SU-DHL-6 (cell line): ENCODE measurements at regions not wholly inside any gene's neighbourhood (a gene's known extent, or its start where the extent isn't known, plus 50 kb on each side); places are given as distances from the start of the nearest gene placed in this dataset.

Source experiments
- H2AFZ ChIP-seq: fragments of 200-600 bp; sonication (generic); 2 replicates; pipeline ENCODE4 v1.6.1; 2014; ENCODE audit warnings: low read depth, mild to moderate bottlenecking, moderate library complexity, mixed read lengths, antibody characterized with exemption, low read length; ENCODE audit not compliant: severe bottlenecking
- H3F3A ChIP-seq: fragments of 200-600 bp; shearing (Covaris generic); 2 replicates; pipeline ENCODE4 v1.6.0; 2016; ENCODE audit warnings: antibody characterized with exemption, mild to moderate bottlenecking; ENCODE audit not compliant: insufficient read depth
- H3K27ac ChIP-seq: fragments of 200-600 bp; sonication (generic); 2 replicates; pipeline ENCODE4 v1.5.1; 2016; ENCODE audit warnings: low read depth, mild to moderate bottlenecking, low read length, moderate library complexity, mixed read lengths
- H3K27me3 ChIP-seq: fragments of 200-600 bp; sonication (generic), shearing (Covaris generic); 2 replicates; pipeline ENCODE4 v1.6.0; 2014; ENCODE audit warnings: mild to moderate bottlenecking, low read length
- H3K36me3 ChIP-seq: fragments of 200-600 bp; sonication (generic); 2 replicates; pipeline ENCODE4 v1.6.1; 2014; ENCODE audit warnings: mild to moderate bottlenecking, low read length, mixed read lengths
- H3K4me2 ChIP-seq: fragments of 300-600, 200-600 bp; shearing (Covaris generic), sonication (generic); 2 replicates; pipeline ENCODE4 v1.6.0; 2014; ENCODE audit warnings: low read length, low read depth, mild to moderate bottlenecking; ENCODE audit not compliant: poor library complexity, severe bottlenecking
- H3K4me3 ChIP-seq: fragments of 200-600 bp; sonication (generic); 2 replicates; pipeline ENCODE4 v1.5.1; 2014; ENCODE audit warnings: antibody characterized with exemption, low read length, mild to moderate bottlenecking, mixed read lengths; ENCODE audit not compliant: insufficient read depth, poor library complexity, severe bottlenecking
- H3K79me2 ChIP-seq: fragments of 200-600 bp; sonication (generic); 2 replicates; pipeline ENCODE4 v1.6.1; 2014; ENCODE audit warnings: mild to moderate bottlenecking, low read length, moderate library complexity; ENCODE audit not compliant: insufficient read depth
- H3K9ac ChIP-seq: fragments of 200-600 bp; sonication (generic); 2 replicates; pipeline ENCODE4 v1.7.0; 2014; ENCODE audit warnings: mild to moderate bottlenecking, low read length
- H3K9me2 ChIP-seq: fragments of 200-600 bp; sonication (generic); replicated peaks from 2 replicates; pipeline ENCODE4 v1.6.1; 2014; ENCODE audit warnings: low read length; ENCODE audit not compliant: insufficient read depth
- H3K9me3 ChIP-seq: fragments of 200-600 bp; sonication (generic); 2 replicates; pipeline ENCODE4 v1.6.1; 2014; ENCODE audit warnings: low read length, mixed read lengths; ENCODE audit not compliant: insufficient read depth
- H4K20me1 ChIP-seq: fragments of 200-600 bp; sonication (generic); 2 replicates; pipeline ENCODE4 v1.6.1; 2014; ENCODE audit warnings: low read depth, mild to moderate bottlenecking, antibody characterized with exemption, low read length, moderate library complexity, mixed read lengths
- EZH2phosphoT487 ChIP-seq: fragments of 200-600 bp; sonication (generic), shearing (Covaris generic); conservative IDR thresholded peaks from 2 replicates; pipeline ENCODE4 v1.6.1; 2018; ENCODE audit warnings: mild to moderate bottlenecking, antibody characterized with exemption, low read length, moderate library complexity, mixed read lengths
- TF ChIP-seq, protein P1 (sequence below): fragments of 200-600 bp; sonication (generic); IDR thresholded peaks from one replicate; pipeline ENCODE4 v1.5.1; 2017; ENCODE audit warnings: antibody characterized with exemption, mild to moderate bottlenecking, low read length, moderate library complexity; ENCODE audit not compliant: insufficient read depth, poor library complexity, severe bottlenecking

DNA sequence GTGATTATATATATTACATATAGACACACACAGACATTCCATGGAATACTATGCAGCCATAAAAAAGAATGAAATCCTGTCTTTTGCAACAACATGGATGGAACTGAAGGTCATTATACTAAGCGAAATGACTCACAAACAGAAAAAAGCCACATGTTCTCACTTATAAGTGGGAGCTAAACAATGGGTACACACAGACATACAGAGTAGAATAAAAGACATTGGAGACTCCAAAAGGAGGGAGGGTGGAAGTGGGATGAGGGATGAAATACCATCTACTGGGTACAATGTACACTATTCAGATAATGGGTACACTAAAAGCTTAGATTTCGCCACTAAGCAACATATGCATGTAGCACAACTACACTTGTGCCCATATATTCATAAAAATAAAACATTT is 170.0 kb upstream of the RGMB start:
- no peaks in the 10 kb centered on the region for H3K36me3 ChIP-seq
- H3K4me3 ChIP-seq = no peak overlapping the region
- no peaks in the 10 kb centered on the region for H4K20me1 ChIP-seq
- TF ChIP-seq, protein P1, sequence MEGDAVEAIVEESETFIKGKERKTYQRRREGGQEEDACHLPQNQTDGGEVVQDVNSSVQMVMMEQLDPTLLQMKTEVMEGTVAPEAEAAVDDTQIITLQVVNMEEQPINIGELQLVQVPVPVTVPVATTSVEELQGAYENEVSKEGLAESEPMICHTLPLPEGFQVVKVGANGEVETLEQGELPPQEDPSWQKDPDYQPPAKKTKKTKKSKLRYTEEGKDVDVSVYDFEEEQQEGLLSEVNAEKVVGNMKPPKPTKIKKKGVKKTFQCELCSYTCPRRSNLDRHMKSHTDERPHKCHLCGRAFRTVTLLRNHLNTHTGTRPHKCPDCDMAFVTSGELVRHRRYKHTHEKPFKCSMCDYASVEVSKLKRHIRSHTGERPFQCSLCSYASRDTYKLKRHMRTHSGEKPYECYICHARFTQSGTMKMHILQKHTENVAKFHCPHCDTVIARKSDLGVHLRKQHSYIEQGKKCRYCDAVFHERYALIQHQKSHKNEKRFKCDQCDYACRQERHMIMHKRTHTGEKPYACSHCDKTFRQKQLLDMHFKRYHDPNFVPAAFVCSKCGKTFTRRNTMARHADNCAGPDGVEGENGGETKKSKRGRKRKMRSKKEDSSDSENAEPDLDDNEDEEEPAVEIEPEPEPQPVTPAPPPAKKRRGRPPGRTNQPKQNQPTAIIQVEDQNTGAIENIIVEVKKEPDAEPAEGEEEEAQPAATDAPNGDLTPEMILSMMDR = no peak
- no peak for TF ChIP-seq EZH2phosphoT487
- no peaks in the 10 kb centered on the region for H3K9me2 ChIP-seq
- no peaks in the 10 kb centered on the region for H3K79me2 ChIP-seq
- no peak overlapping the region for H3K27ac ChIP-seq
- no peaks in the 10 kb centered on the region for H3K27me3 ChIP-seq
- no peak overlapping the region for H3K4me2 ChIP-seq
- H2AFZ ChIP-seq = no peak overlapping the region
- no peaks in the 10 kb centered on the region for H3F3A ChIP-seq
- no peak overlapping the region for H3K9ac ChIP-seq
- H3K9me3 ChIP-seq = no peaks in the 10 kb centered on the region

DNA sequence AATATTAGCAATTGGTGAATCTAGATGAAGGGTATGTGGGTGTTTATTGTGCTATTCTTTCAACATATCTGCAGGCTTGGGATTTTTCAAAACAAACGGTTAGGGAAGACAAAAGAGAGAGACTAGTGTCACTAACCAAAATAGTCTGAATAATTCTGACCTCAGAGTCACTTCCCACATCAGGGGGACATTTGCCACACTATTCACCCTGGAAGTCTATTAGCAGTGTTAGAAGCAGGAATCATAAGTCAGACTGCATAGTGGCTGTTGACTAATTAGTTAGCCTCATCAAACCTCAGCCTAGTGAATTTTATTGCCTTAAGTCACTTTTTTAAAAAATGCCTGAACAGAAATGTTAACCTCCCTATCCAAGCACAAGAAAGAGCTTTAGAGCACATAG is 169.2 kb upstream of the RGMB start:
- TF ChIP-seq, protein P1 = no peak
- TF ChIP-seq EZH2phosphoT487 = no peak
- no peaks in the 10 kb centered on the region for H3F3A ChIP-seq
- no peaks in the 10 kb centered on the region for H3K36me3 ChIP-seq
- no peak overlapping the region for H2AFZ ChIP-seq
- H4K20me1 ChIP-seq = no peaks in the 10 kb centered on the region
- H3K9me2 ChIP-seq = no peaks in the 10 kb centered on the region
- H3K9me3 ChIP-seq = no peaks in the 10 kb centered on the region
- no peak overlapping the region for H3K27ac ChIP-seq
- H3K4me3 ChIP-seq = no peak overlapping the region
- no peaks in the 10 kb centered on the region for H3K27me3 ChIP-seq
- H3K4me2 ChIP-seq = no peak overlapping the region
- H3K9ac ChIP-seq = no peak overlapping the region
- no peaks in the 10 kb centered on the region for H3K79me2 ChIP-seq

DNA sequence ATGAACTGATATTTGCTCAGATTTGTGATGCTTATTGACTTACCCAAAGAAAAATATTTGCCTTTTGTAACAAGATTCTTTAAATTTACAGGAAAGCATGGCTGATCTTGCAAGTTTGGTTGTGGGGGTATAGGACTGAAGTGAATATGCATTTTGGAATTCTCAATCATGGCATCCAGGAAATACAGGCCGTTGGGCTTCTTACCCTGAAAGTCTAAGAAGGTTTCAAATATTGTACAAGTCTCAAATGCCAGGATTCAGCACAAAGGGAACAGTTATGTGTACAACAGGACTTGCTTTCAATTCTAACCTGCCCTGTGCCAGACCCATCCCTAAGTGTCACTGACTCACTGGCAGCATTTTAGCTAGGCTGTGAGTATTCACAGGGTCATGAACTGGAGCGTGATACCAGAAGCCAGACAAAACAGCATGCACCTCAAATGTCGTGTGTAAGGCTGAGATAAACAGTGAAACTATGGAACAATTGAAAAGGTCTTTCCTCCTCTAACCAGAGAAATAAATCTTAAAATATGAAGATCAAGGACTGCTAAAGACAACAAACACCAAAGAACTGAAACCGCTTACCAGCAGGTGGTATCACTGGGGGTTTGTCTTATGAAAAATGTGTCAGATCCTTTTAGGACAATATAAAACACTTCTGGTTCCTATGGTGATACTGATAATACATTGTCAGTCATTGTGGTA is 168.6 kb upstream of the RGMB start:
- no peaks in the 10 kb centered on the region for H3K79me2 ChIP-seq
- TF ChIP-seq, protein P1 = no peak
- TF ChIP-seq EZH2phosphoT487 = no peak

More for the DNA sequence above, 168.6 kb upstream of the RGMB start:
- H2AFZ ChIP-seq = no peak overlapping the region
- H3K9me3 ChIP-seq = no peaks in the 10 kb centered on the region
- H3K36me3 ChIP-seq = no peaks in the 10 kb centered on the region
- no peaks in the 10 kb centered on the region for H3K27me3 ChIP-seq
- H3K9ac ChIP-seq = no peak overlapping the region
- H3K9me2 ChIP-seq = no peaks in the 10 kb centered on the region
- H3K4me2 ChIP-seq = no peak overlapping the region
- H3K27ac ChIP-seq = no peak overlapping the region
- no peak overlapping the region for H3K4me3 ChIP-seq
- H3F3A ChIP-seq = no peaks in the 10 kb centered on the region
- no peaks in the 10 kb centered on the region for H4K20me1 ChIP-seq
